PC-9 (cell line): ENCODE measurements at regions not wholly inside any gene's neighbourhood (a gene's known extent, or its start where the extent isn't known, plus 50 kb on each side); places are given as distances from the start of the nearest gene placed in this dataset.

Experiments
- BruUV-seq: library from RNA; stranded (reverse); fragments of 400-500 nt; replicated peaks from 2 replicates; lab custom pipeline; 2021; lab: Mats Ljungman, UMichigan
- CTCF ChIA-PET: fragments of 300-600 bp; sonication (Branson Sonifier 250); formaldehyde crosslinking; loops from one replicate; lab custom pipeline; 2022; ENCODE audit warnings: antibody characterized with exemption; lab: Charles Lee
- POLR2A ChIA-PET: fragments of 300-600 bp; sonication (Branson Sonifier 250); formaldehyde crosslinking; loops from one replicate; lab custom pipeline; 2022; ENCODE audit warnings: antibody characterized with exemption; ENCODE audit not compliant: unreplicated experiment; lab: Charles Lee
- DNase-seq, 2 experiments: peaks; one replicate each; pipeline versions ENCODE4 v3.0.0 to v3.0.0-alpha.2; 2015 to 2022; ENCODE audit warnings: mixed read lengths in 1 of 2
- H2AFZ ChIP-seq: fragments of 200-600 bp; sonication (generic); 2 replicates; pipeline ENCODE4 v1.8.1; 2017; ENCODE audit warnings: antibody characterized with exemption
- H3F3A ChIP-seq: fragments of 200-600 bp; sonication (generic); 2 replicates; pipeline ENCODE4 v1.8.1; 2017; ENCODE audit warnings: antibody characterized with exemption, mild to moderate bottlenecking, low read depth; ENCODE audit not compliant: insufficient read depth
- H3K27ac ChIP-seq: fragments of 200-600 bp; sonication (generic); 2 replicates; pipeline ENCODE4 v1.6.1; 2016; ENCODE audit warnings: mixed run types
- H3K27me3 ChIP-seq: fragments of 200-600 bp; sonication (generic); 2 replicates; pipeline ENCODE4 v1.6.1; 2016; ENCODE audit warnings: low read depth, mixed run types; ENCODE audit not compliant: insufficient read depth
- H3K36me3 ChIP-seq: fragments of 200-600 bp; sonication (generic); 2 replicates; pipeline ENCODE4 v1.6.1; 2016; ENCODE audit warnings: low read depth, mixed run types
- H3K4me1 ChIP-seq: fragments of 200-600 bp; sonication (generic); replicated peaks from 2 replicates; pipeline ENCODE4 v1.6.1; 2016; ENCODE audit warnings: mixed run types; ENCODE audit not compliant: insufficient read depth
- H3K4me2 ChIP-seq: fragments of 200-600 bp; sonication (generic); 2 replicates; pipeline ENCODE4 v1.6.1; 2017; ENCODE audit warnings: mixed run types
- H3K4me3 ChIP-seq: fragments of 200-600 bp; sonication (generic); 2 replicates; pipeline ENCODE4 v1.6.1; 2016; ENCODE audit warnings: mixed run types
- H3K79me2 ChIP-seq: fragments of 200-600 bp; sonication (generic); 2 replicates; pipeline ENCODE4 v1.6.1; 2017; ENCODE audit warnings: low read depth, mixed run types
- H3K9me2 ChIP-seq: fragments of 200-600 bp; sonication (generic); 2 replicates; pipeline ENCODE4 v1.8.1; 2017; ENCODE audit warnings: mild to moderate bottlenecking; ENCODE audit not compliant: insufficient read depth
- H3K9me3 ChIP-seq: fragments of 200-600 bp; sonication (generic); 2 replicates; pipeline ENCODE4 v1.8.1; 2016; ENCODE audit warnings: low read depth; ENCODE audit not compliant: insufficient read depth
- H4K20me1 ChIP-seq: fragments of 200-600 bp; sonication (generic); 2 replicates; pipeline ENCODE4 v1.8.1; 2017; ENCODE audit not compliant: insufficient read depth
- EZH2 ChIP-seq: fragments of 200-600 bp; sonication (generic); IDR thresholded peaks from 2 replicates; pipeline ENCODE4 v1.8.0; 2017; ENCODE audit warnings: antibody characterized with exemption, low read depth
- intact Hi-C: fragments of 100-400 bp; cut with micrococcal nuclease; formaldehyde crosslinking; loops from one replicate; pipeline ENCODE4 v1.10.0; 2022; ENCODE audit not compliant: unreplicated experiment
- TF ChIP-seq, protein P1 (sequence below): fragments of 200-600 bp; sonication (generic); conservative IDR thresholded peaks from 2 replicates; pipeline ENCODE4 v1.6.1; 2017; ENCODE audit warnings: mixed run types, antibody characterized with exemption, mild to moderate bottlenecking, moderate library complexity

DNA sequence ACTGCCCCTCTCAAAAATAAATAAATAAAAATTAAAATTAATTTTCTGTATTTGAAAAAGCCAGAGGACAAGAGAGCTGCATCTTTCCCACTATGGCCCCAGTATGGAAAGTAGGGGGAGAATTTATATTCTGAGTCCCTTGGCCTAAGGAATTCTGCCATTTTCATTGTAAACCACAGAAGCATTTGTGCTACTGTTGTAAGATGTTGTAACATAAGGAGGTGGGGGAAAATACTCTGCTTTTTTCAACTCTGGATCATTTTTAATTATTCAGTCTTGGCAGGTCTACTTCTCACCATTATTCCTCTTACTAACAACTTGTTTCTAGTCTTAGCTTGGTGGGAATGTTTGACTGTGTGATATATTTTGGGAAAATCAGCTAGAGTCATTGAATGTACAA, 52.3 kb upstream of the APC start:
- no peak overlapping the region for H3K4me3 ChIP-seq
- ChIA-PET CTCF (interaction anchor here (0.7 kb wide), 1 partner anchor 98 kb away, joined by 3 read pairs; no protein-coding TSS in a partner anchor), POLR2A (no interaction called here)
- no TSS peak for BruUV-seq
- H4K20me1 ChIP-seq: no peaks in the 10 kb centered on the region
- no peaks in the 10 kb centered on the region for H3K4me1 ChIP-seq
- intact Hi-C loops: no loop called here
- H2AFZ ChIP-seq: no peak overlapping the region
- no peak for DNase-seq
- H3K9me3 ChIP-seq: no peaks in the 10 kb centered on the region
- no peak for TF ChIP-seq EZH2
- TF ChIP-seq, protein P1, sequence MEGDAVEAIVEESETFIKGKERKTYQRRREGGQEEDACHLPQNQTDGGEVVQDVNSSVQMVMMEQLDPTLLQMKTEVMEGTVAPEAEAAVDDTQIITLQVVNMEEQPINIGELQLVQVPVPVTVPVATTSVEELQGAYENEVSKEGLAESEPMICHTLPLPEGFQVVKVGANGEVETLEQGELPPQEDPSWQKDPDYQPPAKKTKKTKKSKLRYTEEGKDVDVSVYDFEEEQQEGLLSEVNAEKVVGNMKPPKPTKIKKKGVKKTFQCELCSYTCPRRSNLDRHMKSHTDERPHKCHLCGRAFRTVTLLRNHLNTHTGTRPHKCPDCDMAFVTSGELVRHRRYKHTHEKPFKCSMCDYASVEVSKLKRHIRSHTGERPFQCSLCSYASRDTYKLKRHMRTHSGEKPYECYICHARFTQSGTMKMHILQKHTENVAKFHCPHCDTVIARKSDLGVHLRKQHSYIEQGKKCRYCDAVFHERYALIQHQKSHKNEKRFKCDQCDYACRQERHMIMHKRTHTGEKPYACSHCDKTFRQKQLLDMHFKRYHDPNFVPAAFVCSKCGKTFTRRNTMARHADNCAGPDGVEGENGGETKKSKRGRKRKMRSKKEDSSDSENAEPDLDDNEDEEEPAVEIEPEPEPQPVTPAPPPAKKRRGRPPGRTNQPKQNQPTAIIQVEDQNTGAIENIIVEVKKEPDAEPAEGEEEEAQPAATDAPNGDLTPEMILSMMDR: no peak
- no peaks in the 10 kb centered on the region for H3K79me2 ChIP-seq
- H3K27ac ChIP-seq: no peak overlapping the region
- no peaks in the 10 kb centered on the region for H3K27me3 ChIP-seq
- no peak overlapping the region for H3K4me2 ChIP-seq
- H3K9me2 ChIP-seq: no peaks in the 10 kb centered on the region
- H3K36me3 ChIP-seq: no peaks in the 10 kb centered on the region
- no peaks in the 10 kb centered on the region for H3F3A ChIP-seq

GRCh38 chr5:112685931-112686330, 51.8 kb upstream of the APC start:
- H3K4me1 ChIP-seq: no peaks in the 10 kb centered on the region
- intact Hi-C loops: no loop called here
- DNase-seq: no peak
- H3K27me3 ChIP-seq: no peaks in the 10 kb centered on the region
- no peak overlapping the region for H2AFZ ChIP-seq
- H3K9me3 ChIP-seq: no peaks in the 10 kb centered on the region
- ChIA-PET POLR2A (no interaction called here), CTCF (no interaction called here)
- no peak overlapping the region for H3K4me2 ChIP-seq
- H3K4me3 ChIP-seq: no peak overlapping the region
- H3F3A ChIP-seq: no peaks in the 10 kb centered on the region
- H3K9me2 ChIP-seq: no peaks in the 10 kb centered on the region
- BruUV-seq: no TSS peak
- H3K79me2 ChIP-seq: no peaks in the 10 kb centered on the region
- TF ChIP-seq, protein P1: no peak
- no peak for TF ChIP-seq EZH2
- no peaks in the 10 kb centered on the region for H3K36me3 ChIP-seq
- H3K27ac ChIP-seq: no peak overlapping the region
- no peaks in the 10 kb centered on the region for H4K20me1 ChIP-seq

DNA sequence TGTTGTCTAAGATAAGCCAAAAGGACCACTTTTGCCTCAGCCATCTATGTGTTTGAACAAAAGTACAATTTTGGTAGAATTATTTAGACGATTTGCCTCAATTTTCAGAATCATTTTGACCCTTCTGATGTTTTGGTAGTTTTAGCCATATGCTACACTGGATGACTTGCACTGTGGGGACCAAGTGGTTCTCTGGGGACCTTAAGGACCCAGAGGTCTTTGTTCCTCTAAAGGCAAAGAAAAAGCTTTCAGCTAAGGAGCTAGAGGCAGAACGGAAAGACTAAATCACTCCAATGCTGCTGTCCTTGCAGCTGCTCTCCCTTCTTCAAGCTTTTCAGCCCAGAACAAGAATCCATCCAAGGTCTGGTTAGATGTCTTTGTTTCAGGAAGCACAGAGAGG, 51.0 kb upstream of the APC start:
- TF ChIP-seq EZH2: no peak
- TF ChIP-seq, protein P1: no peak

More for the DNA sequence above, 51.0 kb upstream of the APC start:
- BruUV-seq: no TSS peak
- H3K4me3 ChIP-seq: no peak overlapping the region
- POLR2A ChIA-PET: no interaction called here
- DNase-seq: no peak
- intact Hi-C loops: no loop called here
- no peaks in the 10 kb centered on the region for H3K9me2 ChIP-seq
- no peak overlapping the region for H3K27ac ChIP-seq
- no peaks in the 10 kb centered on the region for H4K20me1 ChIP-seq
- H3K79me2 ChIP-seq: no peaks in the 10 kb centered on the region
- H3K4me2 ChIP-seq: no peak overlapping the region
- no peaks in the 10 kb centered on the region for H3K4me1 ChIP-seq
- H3K9me3 ChIP-seq: no peaks in the 10 kb centered on the region
- no peaks in the 10 kb centered on the region for H3F3A ChIP-seq
- no peak overlapping the region for H2AFZ ChIP-seq
- no peaks in the 10 kb centered on the region for H3K36me3 ChIP-seq
- CTCF ChIA-PET: no interaction called here
- H3K27me3 ChIP-seq: no peaks in the 10 kb centered on the region
